T-helper 1 cell treated with Interleukin-12 subunit alpha and Interleukin-12 subunit beta and Interleukin-4 antibody, amounts not matched to agents 30 ng/mL and 1 ng/mL, for 36 hours (primary cell): ENCODE measurements at regions not wholly inside any gene's neighbourhood (a gene's known extent, or its start where the extent isn't known, plus 50 kb on each side); places are given as distances from the start of the nearest gene placed in this dataset.
"Not testable (repeated sequence)": the region's sequence is repeated elsewhere in the genome, so short reads cannot be mapped to it uniquely, and the experiment has no call there.

Experiments
- intact Hi-C: fragments of 100-400 bp; cut with micrococcal nuclease; formaldehyde crosslinking; loops from one replicate; pipeline ENCODE4 v1.15.1; 2024

DNA sequence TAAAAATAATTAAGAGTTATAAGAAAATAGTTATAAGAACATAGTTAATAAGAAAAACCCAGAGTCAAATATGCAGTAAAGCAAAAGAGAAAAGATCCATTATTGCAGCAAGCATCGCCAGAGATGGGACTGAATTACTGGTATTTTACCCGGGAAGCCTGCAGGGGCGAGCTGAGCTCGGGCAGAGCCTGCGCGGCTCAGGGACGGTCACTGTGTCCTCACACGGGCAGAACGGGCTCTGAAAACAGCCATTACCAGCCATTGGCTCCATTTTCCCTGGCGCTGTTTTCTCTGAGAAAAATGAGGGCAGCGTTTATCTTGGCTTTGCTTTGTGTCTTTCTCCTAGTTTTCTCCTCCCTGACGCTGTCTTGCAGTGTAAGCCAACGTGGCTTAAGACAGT is 95.3 kb upstream of the ALKAL2 start:
- intact Hi-C loops, result no loop called here

DNA sequence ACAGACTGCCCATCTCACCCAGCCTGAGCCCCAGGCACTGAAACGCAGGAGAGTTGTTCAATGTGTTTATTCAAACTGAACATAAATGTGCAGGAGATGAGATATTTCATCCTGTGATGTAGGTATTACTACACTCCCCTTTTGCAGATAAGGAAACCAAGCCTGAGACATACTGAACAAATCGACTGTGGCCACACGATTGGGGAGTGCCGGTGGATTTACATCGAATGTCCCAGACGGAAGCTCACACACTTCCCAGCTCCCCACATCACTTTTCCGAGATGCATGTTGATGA is 94.8 kb upstream of the ALKAL2 start:
- intact Hi-C loops, result no loop called here

GRCh38 chr2:381941-382727 is 94.2 kb upstream of the ALKAL2 start:
- intact Hi-C loops, result no loop called here

DNA sequence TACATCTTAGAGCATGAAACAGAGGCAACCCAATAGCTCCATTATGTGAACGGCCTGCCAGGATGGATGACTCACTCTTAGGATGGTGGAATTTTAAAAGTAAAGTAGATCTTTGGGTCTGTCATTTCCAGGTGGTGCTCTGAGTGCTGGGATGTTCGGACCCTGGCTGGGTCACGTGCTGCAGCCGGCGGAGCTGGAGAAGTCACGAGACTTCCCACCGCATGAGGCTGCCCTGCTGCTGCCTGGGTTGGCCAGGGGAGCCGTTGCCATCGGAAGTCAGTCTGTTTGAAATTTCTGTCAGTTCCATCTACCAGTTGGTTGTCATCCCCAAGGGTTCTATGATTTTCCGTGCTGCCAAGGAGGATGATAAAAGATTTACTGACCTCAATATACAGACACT is 93.3 kb upstream of the ALKAL2 start:
- intact Hi-C loops, result no loop called here

GRCh38 chr2:380772-381171 is 92.9 kb upstream of the ALKAL2 start:
- intact Hi-C loops, result no loop called here

GRCh38 chr2:380221-380620 is 92.3 kb upstream of the ALKAL2 start:
- intact Hi-C loops, result no loop called here

DNA sequence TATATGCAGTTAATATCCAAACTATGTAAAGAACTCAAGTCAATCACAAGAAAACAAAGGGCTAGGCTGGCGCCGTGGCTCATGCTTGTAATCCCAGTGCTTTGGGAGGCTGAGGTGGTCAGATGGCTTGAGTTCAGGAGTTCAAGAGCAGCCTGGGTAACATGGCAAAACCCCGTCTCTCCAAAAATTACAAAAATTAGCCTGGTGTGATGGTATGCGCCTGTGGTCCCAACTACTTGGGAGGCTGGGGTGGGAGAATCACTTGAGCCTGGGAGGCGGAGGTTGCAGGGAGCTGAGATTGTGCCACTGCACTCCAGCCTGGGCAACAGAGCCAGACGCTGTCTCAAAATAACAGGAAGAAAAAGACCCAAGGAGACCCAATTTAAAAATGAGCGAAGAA is 91.9 kb upstream of the ALKAL2 start:
- intact Hi-C loops, result no loop called here

GRCh38 chr2:378364-378763 is 90.5 kb upstream of the ALKAL2 start:
- intact Hi-C loops, result no loop called here

DNA sequence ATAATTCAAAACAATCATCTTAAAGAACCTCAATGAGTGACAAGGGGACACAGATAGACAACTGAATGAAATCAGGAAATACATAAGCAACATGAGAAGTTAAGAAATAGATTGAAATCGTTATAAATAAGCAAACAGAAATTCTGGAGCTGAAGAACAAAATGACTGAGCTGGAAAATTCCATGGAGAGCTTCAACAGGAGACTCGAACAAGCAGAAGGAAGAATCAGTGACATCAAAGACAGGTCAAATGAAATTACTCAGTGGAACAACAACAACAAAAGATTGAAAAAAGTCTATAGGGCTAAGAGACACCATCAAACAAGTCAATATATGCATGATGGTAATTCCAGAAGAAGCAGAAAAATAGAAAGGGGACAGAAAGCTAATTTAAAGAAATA is 89.5 kb upstream of the ALKAL2 start:
- intact Hi-C loops, result no loop called here

GRCh38 chr2:375956-376307 is 88.0 kb upstream of the ALKAL2 start:
- intact Hi-C loops, result no loop called here

DNA sequence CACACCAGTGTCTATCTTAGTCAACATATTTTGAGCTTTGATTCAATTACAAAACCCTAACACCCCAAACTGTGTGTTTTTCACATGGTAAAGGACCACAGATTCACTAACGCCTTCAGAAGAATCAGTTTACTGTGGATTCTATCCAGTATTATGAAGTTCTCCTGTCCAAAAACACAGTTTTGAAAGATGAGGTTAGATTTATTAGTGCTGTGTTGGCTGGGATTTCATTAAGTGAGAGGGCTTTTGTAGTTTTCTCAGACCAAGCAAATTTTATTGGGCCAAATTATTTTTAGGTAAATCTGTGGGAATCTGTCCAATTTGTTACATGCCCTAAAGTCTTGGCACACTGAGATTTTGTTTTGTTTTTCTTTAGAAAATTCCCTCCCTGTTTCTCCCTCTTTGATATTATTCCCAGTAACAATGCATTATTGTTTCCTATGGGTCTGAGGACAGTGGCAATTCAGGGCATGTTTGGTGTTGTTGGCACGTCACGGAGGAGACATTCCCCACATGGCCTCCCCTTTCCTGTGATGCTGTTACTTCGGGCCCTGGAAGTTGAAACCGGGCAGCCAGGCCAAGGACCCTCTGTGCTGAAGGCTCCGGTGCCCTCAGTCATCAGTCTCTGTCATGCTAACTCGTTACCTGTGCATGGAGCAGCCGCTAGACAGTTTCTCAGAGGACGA is 87.5 kb upstream of the ALKAL2 start:
- intact Hi-C loops, result no loop called here

GRCh38 chr2:368386-368785 is 80.5 kb upstream of the ALKAL2 start:
- intact Hi-C loops, result no loop called here

DNA sequence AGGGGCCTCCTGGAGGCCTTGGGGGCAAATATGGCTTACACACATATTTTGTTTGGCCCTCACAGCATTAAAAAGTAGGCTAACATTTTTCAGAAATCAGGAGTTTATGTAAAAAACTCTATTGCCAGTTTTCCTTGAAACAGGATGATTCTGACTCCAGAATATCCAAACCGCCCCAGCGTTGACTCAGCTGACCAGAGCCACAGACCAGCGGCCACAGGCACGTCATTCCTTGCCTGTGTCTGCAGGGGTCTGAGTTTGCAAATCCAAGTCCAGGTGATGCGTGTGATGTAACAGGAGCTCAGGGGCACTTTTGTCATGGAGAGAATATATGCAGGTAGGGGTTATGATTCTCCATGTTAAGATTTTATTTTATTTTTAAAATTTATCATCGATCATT is 79.4 kb upstream of the ALKAL2 start:
- intact Hi-C loops, result no loop called here

GRCh38 chr2:366706-367105 is 78.8 kb upstream of the ALKAL2 start:
- intact Hi-C loops, result no loop called here

DNA sequence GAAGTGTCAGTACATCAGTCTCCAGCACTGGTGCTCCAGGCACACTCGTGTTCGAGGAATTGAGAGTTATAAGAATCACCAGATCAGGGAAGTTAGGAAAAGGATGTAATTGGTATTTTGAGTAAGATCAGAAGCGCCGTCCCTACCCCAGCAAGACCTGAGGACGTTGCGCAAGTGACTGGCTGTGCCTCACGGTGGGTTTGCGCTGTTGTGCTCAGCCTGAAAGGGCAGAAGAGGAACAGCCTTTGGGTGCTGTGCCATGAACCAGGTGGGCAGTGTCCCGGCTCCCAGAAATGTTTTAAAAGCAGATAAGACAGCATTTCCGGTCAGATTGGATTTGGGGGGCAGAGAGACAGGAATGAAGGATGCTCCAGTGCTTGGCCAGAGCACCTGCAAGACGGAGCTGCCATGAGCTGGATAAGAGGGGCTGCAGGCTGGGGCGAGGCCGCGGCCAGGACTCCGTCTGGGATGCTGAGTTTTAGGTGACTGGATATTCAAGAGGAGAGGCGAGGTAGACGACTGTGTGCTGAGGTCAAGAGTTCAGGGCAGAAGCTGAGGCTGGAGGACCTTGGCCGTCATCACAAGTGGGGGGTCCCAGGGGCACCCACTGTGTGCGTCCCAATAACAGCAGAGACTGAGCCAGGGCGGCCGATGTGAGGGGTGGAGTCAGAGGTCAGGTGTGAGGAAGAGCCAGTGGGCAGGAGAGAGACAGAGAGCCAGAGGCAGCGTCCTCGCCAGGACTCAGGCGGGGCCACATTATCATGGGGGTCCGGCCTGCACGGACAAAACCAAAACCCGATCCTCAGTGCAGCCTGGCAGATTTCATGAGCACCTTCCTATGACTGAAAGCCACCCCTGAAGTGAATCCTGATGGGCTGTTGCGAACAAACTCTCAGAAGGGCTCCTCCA is 77.7 kb upstream of the ALKAL2 start:
- intact Hi-C loops, result no loop called here

DNA sequence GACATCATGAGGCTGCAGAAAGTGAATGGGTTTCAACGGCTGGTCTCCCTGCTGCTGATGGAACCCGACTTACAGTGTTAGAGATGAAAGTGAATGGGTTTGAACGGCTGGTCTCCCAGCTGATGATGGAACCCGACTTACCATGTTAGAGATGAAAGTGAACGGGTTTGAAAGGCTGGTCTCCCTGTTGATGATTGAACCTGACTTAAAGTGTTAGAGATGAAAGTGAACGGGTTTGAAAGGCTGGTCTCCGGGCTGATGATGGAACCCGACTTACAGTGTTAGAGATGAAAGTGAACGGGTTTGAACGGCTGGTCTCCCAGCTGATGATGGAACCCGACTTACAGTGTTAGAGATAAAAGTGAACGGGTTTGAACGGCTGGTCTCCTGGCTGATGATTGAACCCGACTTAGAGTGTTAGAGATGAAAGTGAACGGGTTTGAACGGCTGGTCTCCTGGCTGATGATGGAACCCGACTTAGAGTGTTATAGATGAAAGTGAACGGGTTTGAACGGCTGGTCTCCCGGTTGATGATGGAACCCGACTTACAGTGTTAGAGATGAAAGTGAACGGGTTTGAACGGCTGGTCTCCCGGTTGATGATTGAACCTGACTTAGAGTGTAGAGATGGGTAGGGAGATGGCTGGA is 76.1 kb upstream of the ALKAL2 start:
- intact Hi-C loops, result no loop called here

DNA sequence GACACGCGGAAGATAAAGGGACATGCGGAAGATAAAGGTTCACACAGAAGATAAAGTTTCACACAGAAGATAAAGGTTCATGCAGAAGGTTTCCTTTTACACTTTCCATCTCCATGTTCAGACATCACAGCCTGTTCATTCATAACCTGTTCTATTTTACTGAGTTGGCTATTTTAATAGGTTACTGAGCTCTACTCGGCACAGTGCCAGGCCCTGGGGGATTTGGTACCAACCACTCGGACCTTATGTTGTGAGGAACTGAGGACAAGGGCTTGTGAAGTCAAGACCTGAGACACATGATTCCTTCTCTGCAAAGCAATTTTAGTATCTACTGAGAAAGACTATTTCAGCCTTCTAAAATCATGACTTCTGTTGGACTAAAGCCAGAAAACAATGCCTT is 75.0 kb upstream of the ALKAL2 start:
- intact Hi-C loops, result no loop called here

- intact Hi-C loops, result no loop called here
Measured at GRCh38 chr2:360124-360523, 72.2 kb upstream of the ALKAL2 start.

GRCh38 chr2:359047-359446 is 71.2 kb upstream of the ALKAL2 start:
- intact Hi-C loops, result no loop called here

DNA sequence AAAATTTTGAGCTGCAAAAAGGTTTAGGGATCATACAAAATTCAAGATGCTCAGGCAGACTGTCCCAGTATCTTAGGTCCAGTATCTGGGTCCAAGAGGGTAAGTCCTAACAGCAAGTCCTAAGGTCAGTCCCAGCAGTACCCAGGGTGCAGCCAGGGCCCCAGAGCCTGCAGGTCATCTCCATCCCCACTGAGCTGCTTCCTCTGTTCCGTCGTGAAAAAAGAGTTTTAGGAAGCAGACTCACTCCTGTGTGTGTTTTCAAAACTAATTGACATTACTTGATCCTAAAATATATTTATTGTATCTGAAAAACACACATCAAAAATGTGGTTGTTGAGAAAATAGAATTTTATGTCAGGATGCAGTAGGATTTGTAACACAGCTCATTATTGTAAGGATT is 69.9 kb upstream of the ALKAL2 start:
- intact Hi-C loops, result no loop called here

- intact Hi-C loops, result not testable (repeated sequence)
Measured at GRCh38 chr2:356304-356703, 68.4 kb upstream of the ALKAL2 start.

GRCh38 chr2:355773-356172 is 67.9 kb upstream of the ALKAL2 start:
- intact Hi-C loops, result no loop called here
